ENCODE measurements at regions not wholly inside any gene's neighbourhood (a gene's known extent, or its start where the extent isn't known, plus 50 kb on each side); places are given as distances from the start of the nearest gene placed in this dataset.

- no peak for TF ChIP-seq CTCF (IDR thresholded peaks at IDR 0.05)
- TF ChIP-seq POLR2AphosphoS5 (IDR thresholded peaks at IDR 0.05; ENCODE audit: insufficient read depth in 1 of 2, low read depth in 1 of 2), result no peak
Measured at GRCh38 chr13:104534847-104535246, 1468.6 kb upstream of the SLC10A2 start.

Data from vagina (tissue), 2 donors.